Inflammatory macrophage treated with lipopolysaccharide for 4 hours (primary cell): ENCODE measurements at regions not wholly inside any gene's neighbourhood (a gene's known extent, or its start where the extent isn't known, plus 50 kb on each side); places are given as distances from the start of the nearest gene placed in this dataset.
"Not testable (repeated sequence)": the region's sequence is repeated elsewhere in the genome, so short reads cannot be mapped to it uniquely, and the experiment has no call there.

Experiments used
- DNase-seq: peaks from one replicate; pipeline ENCODE4 v3.0.0-alpha.2; 2020

GRCh38 chr12:90245391-90245790 lies 536.8 kb upstream of the ATP2B1 start:
- no peak for DNase-seq

GRCh38 chr12:90244232-90244631 lies 535.6 kb upstream of the ATP2B1 start:
- no peak for DNase-seq

- DNase-seq: no peak
Observed at GRCh38 chr12:90243211-90243610, 534.6 kb upstream of the ATP2B1 start.

- no peak for DNase-seq
Observed at GRCh38 chr12:90239732-90240260, 531.2 kb upstream of the ATP2B1 start.

GRCh38 chr12:90238663-90239271 lies 530.1 kb upstream of the ATP2B1 start:
- peak; percentile 52 for DNase-seq

- peak; percentile 10 for DNase-seq
Observed at GRCh38 chr12:90237841-90238240, 529.2 kb upstream of the ATP2B1 start.

- no peak for DNase-seq
Observed at GRCh38 chr12:90235642-90236041, 527.0 kb upstream of the ATP2B1 start.

- DNase-seq: no peak
Observed at GRCh38 chr12:90234472-90234871, 525.8 kb upstream of the ATP2B1 start.

GRCh38 chr12:90233168-90234100 lies 524.8 kb upstream of the ATP2B1 start:
- DNase-seq: no peak

- DNase-seq: no peak
Observed at GRCh38 chr12:90229407-90230170, 521.0 kb upstream of the ATP2B1 start.

- no peak for DNase-seq
Observed at GRCh38 chr12:90226211-90226610, 517.6 kb upstream of the ATP2B1 start.

GRCh38 chr12:90216815-90217214 lies 508.2 kb upstream of the ATP2B1 start:
- peak; percentile 84 for DNase-seq

- DNase-seq: no peak
Observed at GRCh38 chr12:90216020-90216552, 507.4 kb upstream of the ATP2B1 start.

- DNase-seq: no peak
Observed at GRCh38 chr12:90211017-90211416, 502.4 kb upstream of the ATP2B1 start.

GRCh38 chr12:90209029-90209428 lies 500.4 kb upstream of the ATP2B1 start:
- DNase-seq: no peak

GRCh38 chr12:90208379-90208778 lies 499.7 kb upstream of the ATP2B1 start:
- DNase-seq: not testable (repeated sequence)

GRCh38 chr12:90207799-90208198 lies 499.2 kb upstream of the ATP2B1 start:
- DNase-seq: peak; percentile 16

GRCh38 chr12:90205165-90205564 lies 496.5 kb upstream of the ATP2B1 start:
- DNase-seq: no peak

GRCh38 chr12:90203556-90203955 lies 494.9 kb upstream of the ATP2B1 start:
- no peak for DNase-seq

GRCh38 chr12:90199006-90199405 lies 490.4 kb upstream of the ATP2B1 start:
- DNase-seq: peak; percentile 41

- DNase-seq: no peak
Observed at GRCh38 chr12:90193500-90193899, 484.9 kb upstream of the ATP2B1 start.

GRCh38 chr12:90188857-90189256 lies 480.2 kb upstream of the ATP2B1 start:
- DNase-seq: no peak

- DNase-seq: no peak
Observed at GRCh38 chr12:90183201-90183600, 474.6 kb upstream of the ATP2B1 start.
